H1 (cell line): ENCODE measurements at regions not wholly inside any gene's neighbourhood (a gene's known extent, or its start where the extent isn't known, plus 50 kb on each side); places are given as distances from the start of the nearest gene placed in this dataset.

Source experiments
- CTCF ChIA-PET: fragments of 300-600 bp; sonication (Branson Sonifier 250); formaldehyde crosslinking; loops from one replicate; lab custom pipeline; 2021; ENCODE audit not compliant: partially characterized antibody; lab: Charles Lee
- POLR2A ChIA-PET: fragments of 300-600 bp; sonication (Branson Sonifier 250); formaldehyde crosslinking; loops from one replicate; lab custom pipeline; 2021; ENCODE audit warnings: inconsistent platforms; ENCODE audit not compliant: partially characterized antibody; lab: Charles Lee
- DNase-seq, 2 experiments: peaks; one replicate each; pipeline versions ENCODE4 v3.0.0 to v3.0.0-alpha.2; 2010 to 2022; ENCODE audit warnings: low spot score in 2 of 2, low read depth in 1 of 2, mixed read lengths in 1 of 2
- FAIRE-seq: peaks from 2 replicates; lab custom pipeline; 2011; peaks lifted over from hg19 to GRCh38; lab: Jason Lieb, UNC
- H2AFZ ChIP-seq: 2 replicates; pipeline ENCODE4 v1.8.1; 2012; ENCODE audit warnings: low read length, inconsistent platforms
- H2AK5ac ChIP-seq: 2 replicates; pipeline ENCODE4 v1.6.1; 2013; ENCODE audit warnings: low read depth, low read length
- H2BK120ac ChIP-seq: replicated peaks from 2 replicates; pipeline ENCODE3; 2013; ENCODE audit warnings: low read depth, low read length, inconsistent platforms
- H2BK12ac ChIP-seq: 2 replicates; pipeline ENCODE4 v1.6.1; 2013; ENCODE audit warnings: low read depth, low read length
- H2BK15ac ChIP-seq: 2 replicates; pipeline ENCODE4 v1.6.1; 2013; ENCODE audit warnings: low read length
- H2BK20ac ChIP-seq: 2 replicates; pipeline ENCODE4 v1.6.1; 2013; ENCODE audit warnings: low read length
- H2BK5ac ChIP-seq: 2 replicates; pipeline ENCODE4 v1.6.1; 2013; ENCODE audit warnings: low read depth, low read length
- H3K14ac ChIP-seq: 2 replicates; pipeline ENCODE4 v1.6.1; 2013; ENCODE audit warnings: inconsistent platforms; ENCODE audit not compliant: insufficient read length
- H3K18ac ChIP-seq: 2 replicates; pipeline ENCODE4 v1.6.1; 2013; ENCODE audit warnings: low read length; ENCODE audit errors: extremely low read depth
- H3K23ac ChIP-seq: 2 replicates; pipeline ENCODE4 v1.6.1; 2013; ENCODE audit warnings: inconsistent platforms; ENCODE audit not compliant: insufficient read length
- H3K23me2 ChIP-seq: 2 replicates; pipeline ENCODE4 v1.6.1; 2013; ENCODE audit warnings: low read depth, low read length
- H3K27ac ChIP-seq: 2 replicates; pipeline ENCODE4 v1.6.1; 2011; ENCODE audit warnings: low read depth, low read length, inconsistent platforms
- H3K27me3 ChIP-seq, 4 experiments: replicated peaks in 1 of 4; 1 replicate in 1 of 4; 2 replicates in 3 of 4; pipeline versions ENCODE4 v1.6.1 to v1.8.1; 2011 to 2013; ENCODE audit warnings: low read length in 3 of 4, mild to moderate bottlenecking in 3 of 4, inconsistent platforms in 2 of 4, mixed read lengths in 2 of 4, moderate library complexity in 1 of 4; ENCODE audit not compliant: control insufficient read depth in 3 of 4, insufficient read depth in 3 of 4; ENCODE audit errors: extremely low read depth in 1 of 4
- H3K36me3 ChIP-seq, 4 experiments: 2 replicates each; pipeline versions ENCODE4 v1.6.1 to v1.8.1; 2011 to 2013; ENCODE audit warnings: mild to moderate bottlenecking in 4 of 4, low read length in 3 of 4, moderate library complexity in 2 of 4, control low read depth in 1 of 4, inconsistent platforms in 1 of 4; ENCODE audit not compliant: insufficient read depth in 4 of 4, control insufficient read depth in 2 of 4
- H3K4ac ChIP-seq: replicated peaks from 2 replicates; pipeline ENCODE3; 2013; ENCODE audit warnings: low read length, low read depth, mixed read lengths, inconsistent platforms; ENCODE audit not compliant: insufficient read length
- H3K4me1 ChIP-seq, 4 experiments: replicated peaks in 1 of 4; 1 replicate in 1 of 4; 2 replicates in 3 of 4; pipeline versions ENCODE4 v1.6.1 to v1.8.1; 2011 to 2013; ENCODE audit warnings: low read length in 3 of 4, inconsistent platforms in 2 of 4, mixed read lengths in 1 of 4; ENCODE audit not compliant: insufficient read depth in 4 of 4, control insufficient read depth in 3 of 4
- H3K4me2 ChIP-seq, 2 experiments: 2 replicates each; pipeline versions ENCODE4 v1.6.1 to v1.8.1; 2011 to 2013; ENCODE audit warnings: low read depth in 2 of 2, low read length in 2 of 2, control low read depth in 1 of 2, inconsistent platforms in 1 of 2, mild to moderate bottlenecking in 1 of 2; ENCODE audit not compliant: insufficient read depth in 1 of 2
- H3K4me3 ChIP-seq, 4 experiments: fragments of 200-600, 300-600 bp in 1 of 4; sonication (generic), shearing (Covaris generic), sonication (Bioruptor Twin) in 1 of 4; 2 replicates each; pipeline versions ENCODE4 v1.5.1 to v1.8.1; 2011 to 2016; ENCODE audit warnings: low read length in 4 of 4, low read depth in 3 of 4, control low read depth in 2 of 4, inconsistent platforms in 2 of 4, mild to moderate bottlenecking in 2 of 4, mixed read lengths in 1 of 4, moderate library complexity in 1 of 4; ENCODE audit not compliant: insufficient read depth in 2 of 4; ENCODE audit errors: extremely low read depth in 1 of 4
- H3K56ac ChIP-seq: replicated peaks from 2 replicates; pipeline ENCODE3; 2013; ENCODE audit warnings: low read depth, mild to moderate bottlenecking, mixed read lengths, low read length, inconsistent platforms; ENCODE audit not compliant: insufficient read length
- H3K79me1 ChIP-seq: 2 replicates; pipeline ENCODE4 v1.6.1; 2013; ENCODE audit warnings: low read depth, low read length, control low read depth
- H3K79me2 ChIP-seq, 2 experiments: 2 replicates each; pipeline versions ENCODE4 v1.6.1 to v1.8.1; 2012 to 2013; ENCODE audit warnings: low read length in 2 of 2, mild to moderate bottlenecking in 2 of 2, inconsistent platforms in 1 of 2; ENCODE audit not compliant: insufficient read depth in 2 of 2, control insufficient read depth in 1 of 2
- H3K9ac ChIP-seq, 4 experiments: replicated peaks in 1 of 4; 1 replicate in 1 of 4; 2 replicates in 3 of 4; pipeline versions ENCODE4 v1.6.1 to v1.8.1; 2011 to 2013; ENCODE audit warnings: low read depth in 3 of 4, low read length in 3 of 4, control low read depth in 2 of 4, mild to moderate bottlenecking in 2 of 4, moderate library complexity in 2 of 4, inconsistent platforms in 1 of 4; ENCODE audit errors: extremely low read depth in 1 of 4
- H3K9me3 ChIP-seq, 2 experiments: 2 replicates each; pipeline versions ENCODE4 v1.6.1 to v1.8.1; 2012 to 2013; ENCODE audit warnings: mild to moderate bottlenecking in 2 of 2, moderate library complexity in 2 of 2, control low read depth in 1 of 2, inconsistent platforms in 1 of 2, low read depth in 1 of 2, low read length in 1 of 2, mixed read lengths in 1 of 2; ENCODE audit not compliant: insufficient read depth in 2 of 2
- H4K20me1 ChIP-seq, 2 experiments: replicated peaks in 1 of 2; 2 replicates each; pipeline versions ENCODE3 to v1.8.1; 2011 to 2013; ENCODE audit warnings: inconsistent platforms in 2 of 2, low read length in 2 of 2, mild to moderate bottlenecking in 1 of 2; ENCODE audit not compliant: insufficient read depth in 2 of 2, control insufficient read depth in 1 of 2
- H4K5ac ChIP-seq: 2 replicates; pipeline ENCODE4 v1.6.1; 2013; ENCODE audit warnings: low read length, low read depth, mixed read lengths, inconsistent platforms; ENCODE audit not compliant: insufficient read length
- H4K8ac ChIP-seq: 2 replicates; pipeline ENCODE4 v1.8.0; 2013; ENCODE audit warnings: mild to moderate bottlenecking, moderate library complexity, low read length, inconsistent platforms; ENCODE audit not compliant: insufficient read depth; ENCODE audit errors: extremely low read depth
- H4K91ac ChIP-seq: replicated peaks from 2 replicates; pipeline ENCODE3; 2013; ENCODE audit warnings: low read length, mixed read lengths, inconsistent platforms; ENCODE audit not compliant: insufficient read length
- CEBPB ChIP-seq: IDR thresholded peaks from 2 replicates; pipeline ENCODE4 v1.6.1; 2012; ENCODE audit warnings: low read depth, low read length
- RAD21 ChIP-seq, 2 experiments: IDR thresholded peaks in 1 of 2; conservative IDR thresholded peaks in 1 of 2; 2 replicates each; pipeline ENCODE4 v1.6.1; 2011; ENCODE audit warnings: low read depth in 2 of 2, low read length in 2 of 2, improper control_type of control experiment in 1 of 2, inconsistent platforms in 1 of 2, mild to moderate bottlenecking in 1 of 2, moderate library complexity in 1 of 2
- WGBS, 2 experiments: shearing (Covaris generic) in 1 of 2; methylation state at CpG; one replicate each; pipeline versions ENCODE4 v1.1.6 to v1.1.7; 2013 to 2015; ENCODE audit warnings: low lambda C conversion rate in 2 of 2, mixed read lengths in 2 of 2, inconsistent platforms in 1 of 2, low coverage in 1 of 2, missing lambda C conversion rate in 1 of 2; ENCODE audit not compliant: insufficient replicate concordance in 2 of 2, insufficient coverage in 1 of 2, insufficient read length in 1 of 2; ENCODE audit errors: extremely low coverage in 1 of 2, missing lambda C conversion rate in 1 of 2; 5-methylcytosine and 5-hydroxymethylcytosine counted together

DNA sequence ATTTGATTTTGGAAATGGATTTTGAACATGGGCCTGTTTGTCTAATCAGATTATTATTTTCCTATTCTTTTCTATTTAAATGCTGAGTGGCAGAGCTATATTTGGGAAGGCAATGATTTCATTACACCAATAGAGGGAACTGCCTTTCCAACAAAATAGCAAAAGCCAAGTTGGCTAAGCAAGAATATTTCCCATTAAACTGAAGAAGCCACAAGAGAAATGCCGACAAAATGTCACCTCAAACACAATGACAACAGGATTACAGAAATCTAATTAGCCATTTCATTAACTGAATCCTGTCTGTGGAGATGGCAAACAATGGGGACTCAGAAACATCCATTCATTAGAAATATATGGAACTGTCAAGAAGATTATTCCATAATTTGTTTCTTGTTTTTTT lies 1593.1 kb upstream of the RAG2 start:
- H2BK12ac ChIP-seq = no peak overlapping the region
- H3K23me2 ChIP-seq = no peaks in the 10 kb centered on the region
- no peaks in the 10 kb centered on the region for H4K20me1 ChIP-seq
- H2BK5ac ChIP-seq = no peak overlapping the region
- no peak overlapping the region for H3K4ac ChIP-seq
- no peaks in the 10 kb centered on the region for H3K79me1 ChIP-seq
- no peak overlapping the region for H3K18ac ChIP-seq
- H3K9me3 ChIP-seq = peaks cover 3 to 5% of the 10 kb centered on the region in 2 experiments; a peak in 2 of 4 replicates
- POLR2A ChIA-PET = no interaction called here
- H2AFZ ChIP-seq = no peak overlapping the region
- FAIRE-seq (no peak), DNase-seq (no peak)
- H3K9ac ChIP-seq = no peak overlapping the region
- H3K4me2 ChIP-seq = no peak overlapping the region
- H2BK120ac ChIP-seq = no peak overlapping the region
- H3K14ac ChIP-seq = no peak overlapping the region
- CTCF ChIA-PET = interaction anchor here (0.7 kb wide), 1 partner anchor 223 kb away, joined by 3 read pairs; no protein-coding TSS in a partner anchor
- no peak overlapping the region for H2AK5ac ChIP-seq
- no peak overlapping the region for H3K56ac ChIP-seq
- TF ChIP-seq RAD21 (IDR thresholded peaks at IDR 0.05 in 1 of 2, conservative IDR thresholded peaks at IDR 0.05 in 1 of 2; ENCODE audit: low read depth in 2 of 2, low read length in 2 of 2) (0 out of 4 replicates have a peak, but pooled peaks of 1 of the 2 experiments have one; percentile 9), CEBPB (no peak)
- H3K27ac ChIP-seq = no peak overlapping the region
- no peak overlapping the region for H4K8ac ChIP-seq
- no peak overlapping the region for H3K23ac ChIP-seq
- no peaks in the 10 kb centered on the region for H3K79me2 ChIP-seq
- H4K5ac ChIP-seq = no peak overlapping the region
- no peak overlapping the region for H2BK20ac ChIP-seq
- no peak overlapping the region for H3K4me3 ChIP-seq
- H3K36me3 ChIP-seq = no peaks in the 10 kb centered on the region; a peak in 1 of 8 replicates
- no peak overlapping the region for H4K91ac ChIP-seq
- H3K27me3 ChIP-seq = no peaks in the 10 kb centered on the region
- 94% methylated on average over 1 of the region's 1 CpG; no CpG with 5 or more reads in 1 of the 2 experiments for WGBS, 2 experiments
- H3K4me1 ChIP-seq = no peaks in the 10 kb centered on the region
- no peak overlapping the region for H2BK15ac ChIP-seq
